Islet precursor cell (in vitro differentiated cells): ENCODE measurements at regions not wholly inside any gene's neighbourhood (a gene's known extent, or its start where the extent isn't known, plus 50 kb on each side); places are given as distances from the start of the nearest gene placed in this dataset.
"Not testable (repeated sequence)": the region's sequence is repeated elsewhere in the genome, so short reads cannot be mapped to it uniquely, and the experiment has no call there.

ENCODE experiments used
- DNase-seq: peaks from one replicate; pipeline ENCODE4 v3.0.0-alpha.2; 2018

DNA sequence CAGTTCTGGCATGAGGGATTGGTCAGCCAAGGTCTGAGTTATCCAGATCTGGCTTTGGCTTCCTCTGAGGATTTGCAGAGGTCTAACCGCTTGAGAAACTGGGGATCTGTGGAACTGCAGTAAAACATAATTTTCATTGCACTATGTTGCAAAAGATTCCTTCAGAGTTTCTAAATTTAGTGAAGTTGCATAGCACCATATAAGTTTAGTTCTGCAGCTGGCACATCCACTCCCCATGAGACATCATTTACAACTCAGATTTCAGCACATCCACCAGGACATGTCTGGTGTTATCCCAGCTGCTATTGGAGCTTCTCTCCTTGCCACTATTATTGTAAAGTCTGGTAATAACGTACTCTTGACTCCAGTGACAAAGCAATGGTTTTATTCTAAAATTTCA lies 181.5 kb downstream of the CWF19L2 start:
- DNase-seq = no peak

- no peak for DNase-seq
Measured at GRCh38 chr11:107275632-107276031, 182.0 kb downstream of the CWF19L2 start.

DNA sequence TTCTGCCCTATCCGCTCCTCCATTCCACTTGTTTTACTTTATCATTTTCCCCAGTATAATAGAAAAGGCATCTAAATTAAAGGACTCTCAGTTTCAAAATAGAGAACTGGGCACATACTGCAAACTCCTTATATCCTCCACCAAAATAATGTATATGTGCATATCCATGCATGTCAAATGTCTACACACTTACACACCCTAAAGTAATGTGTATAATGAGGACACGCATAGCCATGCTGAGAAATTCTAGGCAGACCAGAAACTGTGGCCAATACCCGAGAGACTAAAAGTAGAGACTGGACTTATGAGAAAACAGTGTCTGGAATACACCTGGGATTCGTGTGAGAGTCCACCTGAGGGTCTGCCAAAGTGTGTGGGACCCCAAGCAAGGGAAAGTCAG lies 183.5 kb downstream of the CWF19L2 start:
- DNase-seq = no peak

GRCh38 chr11:107272561-107272960 lies 185.1 kb downstream of the CWF19L2 start:
- no peak for DNase-seq

GRCh38 chr11:107271425-107271824 lies 186.2 kb downstream of the CWF19L2 start:
- DNase-seq = no peak

DNA sequence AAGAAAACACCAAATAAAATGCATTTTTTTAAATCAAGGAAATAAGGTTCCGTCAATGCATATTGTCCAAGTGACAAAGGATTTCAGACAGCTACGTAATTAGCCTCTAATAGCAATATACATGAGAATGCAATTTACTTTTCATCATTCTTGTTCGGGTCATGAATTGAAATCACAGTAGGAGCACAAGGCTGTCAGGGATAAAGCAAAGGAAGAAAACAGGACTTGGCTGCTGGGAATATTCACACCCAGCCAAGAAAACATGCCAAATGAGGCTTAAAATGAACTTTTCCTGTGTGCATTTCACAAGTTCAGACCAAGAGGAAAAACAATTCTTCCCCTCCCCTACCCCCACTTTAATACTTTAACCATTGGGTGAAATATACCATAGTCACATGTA lies 188.6 kb downstream of the CWF19L2 start:
- no peak for DNase-seq

GRCh38 chr11:107266455-107266854 lies 191.2 kb downstream of the CWF19L2 start:
- no peak for DNase-seq

- DNase-seq = no peak
Measured at GRCh38 chr11:107265591-107266121, 192.0 kb downstream of the CWF19L2 start.

DNA sequence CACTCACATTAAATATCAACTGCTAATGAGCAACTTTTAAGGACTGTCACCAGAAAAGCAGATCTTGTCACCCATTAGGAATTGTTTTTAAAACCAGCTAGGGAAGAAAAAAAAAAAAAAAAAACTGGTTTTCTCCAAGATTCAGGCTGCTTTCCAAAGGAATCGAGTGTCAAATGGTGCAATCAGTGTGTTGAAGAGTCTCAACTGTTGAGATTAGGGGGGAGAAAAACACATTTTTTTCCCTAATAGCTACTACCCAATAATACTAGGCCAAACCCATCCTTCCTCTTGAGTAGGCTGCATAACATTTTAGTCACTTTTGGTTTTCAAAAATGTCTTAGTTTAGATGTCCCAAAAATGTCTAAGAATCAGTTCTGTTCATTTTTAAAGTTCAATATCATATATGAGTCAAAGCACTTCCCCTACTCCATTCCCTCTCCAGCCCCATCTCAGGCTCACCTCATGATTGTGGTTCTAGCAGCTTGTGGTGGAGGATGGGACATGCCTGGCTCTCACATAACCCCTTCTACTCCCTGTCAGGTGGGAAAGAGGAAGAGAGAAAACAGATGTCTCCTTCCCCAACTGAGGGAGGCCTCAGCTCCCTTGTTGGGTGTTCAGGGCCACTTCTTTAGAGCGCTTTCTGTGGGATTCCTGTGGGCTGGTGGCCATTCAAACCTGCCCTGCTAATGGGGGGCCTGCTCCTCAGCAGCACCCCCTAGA lies 193.6 kb downstream of the CWF19L2 start:
- no peak for DNase-seq

DNA sequence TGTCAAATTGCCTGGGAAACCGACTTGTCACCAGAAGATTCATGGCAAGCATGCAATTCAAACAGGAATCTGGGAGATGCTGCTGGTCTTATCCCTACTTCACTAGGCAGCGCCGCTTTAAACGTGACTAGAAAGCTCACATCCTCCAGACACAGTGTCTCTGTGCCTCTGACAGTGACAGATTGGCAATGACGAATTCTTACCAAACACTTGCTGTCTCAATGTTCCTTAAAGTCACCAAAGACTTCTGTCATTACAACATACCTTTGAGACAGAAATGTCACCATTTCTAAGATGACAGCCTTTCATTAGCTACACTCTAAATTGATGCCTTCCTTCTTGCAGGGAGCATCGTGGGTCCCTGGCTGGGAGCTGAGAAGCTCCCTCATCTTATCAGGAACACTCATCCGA lies 197.8 kb downstream of the CWF19L2 start:
- DNase-seq = peak; percentile 77

- no peak for DNase-seq
Measured at GRCh38 chr11:107257710-107258109, 199.9 kb downstream of the CWF19L2 start.

GRCh38 chr11:107253661-107254060 lies 204.0 kb downstream of the CWF19L2 start:
- not testable (repeated sequence) for DNase-seq

- no peak for DNase-seq
Measured at GRCh38 chr11:107252429-107253161, 205.0 kb downstream of the CWF19L2 start.

DNA sequence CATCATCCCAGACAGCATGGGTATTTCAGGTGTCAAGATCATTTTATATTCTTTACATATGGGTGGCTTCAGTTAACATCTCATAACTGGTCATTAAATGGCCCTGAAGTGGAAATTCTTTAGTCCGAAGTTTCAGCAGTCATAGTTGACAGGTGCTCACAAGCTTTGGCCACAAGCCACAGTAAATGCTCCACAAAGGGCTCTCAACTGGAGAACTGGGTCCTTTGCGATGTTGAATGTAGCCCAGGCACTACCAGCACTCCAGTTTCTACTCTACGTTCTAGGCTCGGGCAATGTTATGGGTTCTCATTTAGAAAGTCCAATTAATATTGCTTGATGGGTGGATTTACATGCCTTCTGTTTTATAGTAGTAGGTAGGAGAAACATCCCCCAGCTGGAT lies 206.3 kb downstream of the CWF19L2 start:
- no peak for DNase-seq

DNA sequence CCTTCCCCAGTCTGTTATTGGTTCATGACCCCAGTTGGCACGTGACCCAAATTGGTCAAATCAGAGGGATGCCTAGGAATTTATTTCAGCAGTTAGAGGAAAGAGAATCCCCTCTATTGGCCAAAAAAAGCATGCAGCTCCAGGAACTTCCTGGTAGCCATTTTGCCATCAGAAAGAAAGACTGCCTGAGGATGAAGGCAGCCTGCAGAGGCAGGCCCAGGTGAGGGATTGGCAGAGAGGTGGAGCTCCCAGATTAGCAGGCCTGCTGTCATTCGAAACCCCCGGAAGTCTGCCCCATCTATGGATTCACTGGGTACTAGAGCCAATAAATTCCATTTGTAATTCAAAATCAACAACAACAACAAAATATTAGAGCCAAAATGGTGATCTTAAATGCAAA lies 207.6 kb downstream of the CWF19L2 start:
- no peak for DNase-seq

- no peak for DNase-seq
Measured at GRCh38 chr11:107249054-107249453, 208.6 kb downstream of the CWF19L2 start.

DNA sequence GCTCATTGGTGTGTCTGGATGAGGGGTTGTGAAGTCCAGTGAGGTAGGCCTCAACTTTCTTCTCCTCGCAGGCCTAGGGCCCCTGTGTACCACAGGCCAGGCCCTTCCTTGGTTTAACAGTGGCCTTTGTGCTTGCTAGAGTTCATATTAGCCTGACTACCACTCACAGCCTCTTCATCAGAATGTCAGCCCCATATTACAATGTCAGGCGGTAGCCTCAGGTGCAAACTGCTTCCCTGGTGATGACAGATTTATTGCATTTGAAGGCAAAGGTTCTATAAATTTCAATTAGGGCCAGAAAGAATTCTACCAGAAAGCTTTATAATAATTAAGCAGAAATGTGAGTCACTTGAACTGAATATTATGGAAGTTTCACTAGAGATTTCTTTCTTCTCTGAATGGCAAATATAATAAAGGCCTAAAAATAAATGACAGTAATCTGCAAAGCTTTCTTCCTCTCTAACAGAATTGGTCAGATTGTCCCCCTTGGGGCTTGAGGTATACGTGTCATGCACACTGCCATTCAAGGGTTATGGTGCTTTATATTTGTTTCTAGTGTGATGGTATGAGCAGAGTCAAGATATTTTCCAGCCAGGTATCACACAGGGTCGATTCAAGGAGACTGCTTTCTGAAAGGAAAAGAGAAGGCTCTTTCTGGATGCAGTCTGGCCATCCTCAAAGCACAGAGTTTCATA lies 210.3 kb downstream of the CWF19L2 start:
- no peak for DNase-seq

DNA sequence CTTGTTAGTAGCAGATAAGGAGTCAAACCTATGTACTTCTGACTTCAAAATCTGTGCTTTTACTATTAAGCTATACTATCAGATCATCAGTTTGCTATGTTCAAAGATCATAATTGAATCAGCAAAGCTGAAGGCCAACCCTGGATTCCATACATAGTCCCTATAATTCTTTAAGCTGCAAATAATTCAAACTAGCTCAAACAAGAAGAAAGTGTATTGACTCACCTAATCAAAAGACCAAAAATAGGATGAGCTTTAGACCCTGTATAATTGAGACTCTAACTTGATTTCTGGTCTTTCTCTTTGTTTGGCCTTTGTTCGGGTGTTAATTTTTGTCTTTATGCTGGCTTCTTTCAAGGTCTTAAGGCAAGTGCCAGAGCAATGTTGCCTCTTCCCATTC lies 213.7 kb downstream of the CWF19L2 start:
- no peak for DNase-seq

- no peak for DNase-seq
Measured at GRCh38 chr11:107232451-107232850, 214.2 kb upstream of the GUCY1A2 start.

GRCh38 chr11:107224836-107225235 lies 206.6 kb upstream of the GUCY1A2 start:
- no peak for DNase-seq

DNA sequence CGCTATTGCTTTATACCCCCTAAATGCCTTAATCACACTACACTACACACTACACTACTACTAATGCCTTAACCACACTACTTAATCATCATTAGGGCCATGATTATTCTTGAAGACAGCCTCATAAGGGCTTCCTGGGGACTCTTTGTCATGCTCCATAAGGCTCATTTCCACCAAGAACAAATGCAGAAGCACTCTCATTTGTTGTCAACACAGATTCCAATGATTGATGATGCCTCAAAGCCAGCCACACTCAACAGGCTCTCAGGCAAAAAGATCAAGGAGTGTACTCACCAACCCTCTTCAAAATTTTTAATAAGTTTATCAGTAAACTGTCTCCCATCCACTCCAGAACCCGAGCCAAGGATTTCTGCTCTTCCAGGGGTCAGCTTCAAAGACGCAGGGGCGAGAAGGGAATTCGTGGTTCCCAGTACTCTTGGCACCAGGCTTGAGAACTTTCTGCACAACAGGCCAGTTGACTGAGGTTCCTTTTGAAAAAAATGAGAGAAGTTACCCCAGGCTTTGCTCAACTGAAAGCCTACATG lies 204.7 kb upstream of the GUCY1A2 start:
- no peak for DNase-seq

DNA sequence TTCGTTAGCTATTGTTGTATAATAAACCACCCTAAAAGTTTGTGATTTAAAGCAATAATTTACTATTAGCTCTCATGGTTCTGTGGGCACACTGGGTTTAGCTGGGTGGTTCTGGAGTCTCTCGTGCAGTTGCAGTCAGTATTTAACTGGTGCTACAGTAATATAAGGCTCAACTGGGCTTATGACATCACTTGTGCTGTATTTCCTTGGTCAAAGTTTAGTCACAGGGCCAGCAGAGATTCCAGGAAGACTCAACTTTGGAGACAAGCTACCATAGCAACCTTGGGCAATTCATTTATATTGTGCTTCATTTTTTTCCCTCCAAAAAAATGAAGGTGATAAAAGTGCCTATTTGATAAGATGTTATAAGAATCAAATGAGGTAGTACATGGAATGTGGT lies 204.2 kb upstream of the GUCY1A2 start:
- no peak for DNase-seq

GRCh38 chr11:107221748-107222285 lies 203.5 kb upstream of the GUCY1A2 start:
- DNase-seq = no peak
